ENCODE measurements at regions not wholly inside any gene's neighbourhood (a gene's known extent, or its start where the extent isn't known, plus 50 kb on each side); places are given as distances from the start of the nearest gene placed in this dataset.

DNA sequence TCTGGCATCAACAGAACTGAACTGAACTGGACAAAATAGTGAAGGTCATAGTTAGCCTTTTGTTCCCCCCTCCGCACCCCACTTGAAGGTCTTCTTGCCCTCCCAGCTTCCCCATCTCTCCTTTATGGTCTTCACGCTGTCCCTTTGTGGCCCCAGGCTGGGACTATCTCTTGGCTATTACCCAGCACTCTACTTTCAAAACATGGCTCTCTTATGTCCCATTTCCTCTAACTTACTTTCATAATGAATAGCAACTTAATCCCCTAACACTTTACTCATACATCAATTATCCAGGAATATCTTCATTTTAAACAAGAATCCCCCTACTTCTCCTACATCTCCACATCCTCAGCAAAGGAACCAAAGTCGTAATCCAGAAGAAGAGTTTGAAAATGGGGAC, 135.3 kb upstream of the ITGB1 start:
- no peak overlapping the region for H3K4me3 ChIP-seq (ENCODE audit: low read depth, low read length)
- DNase-seq (ENCODE audit: low read depth) (no peak), FAIRE-seq (no peak)
- H3K36me3 ChIP-seq (ENCODE audit: control insufficient read depth, insufficient read depth, low read length), result no peaks in the 10 kb centered on the region
- no peaks in the 10 kb centered on the region for H3K27me3 ChIP-seq (ENCODE audit: control insufficient read depth, insufficient read depth, low read length)
- TF ChIP-seq, protein P1, sequence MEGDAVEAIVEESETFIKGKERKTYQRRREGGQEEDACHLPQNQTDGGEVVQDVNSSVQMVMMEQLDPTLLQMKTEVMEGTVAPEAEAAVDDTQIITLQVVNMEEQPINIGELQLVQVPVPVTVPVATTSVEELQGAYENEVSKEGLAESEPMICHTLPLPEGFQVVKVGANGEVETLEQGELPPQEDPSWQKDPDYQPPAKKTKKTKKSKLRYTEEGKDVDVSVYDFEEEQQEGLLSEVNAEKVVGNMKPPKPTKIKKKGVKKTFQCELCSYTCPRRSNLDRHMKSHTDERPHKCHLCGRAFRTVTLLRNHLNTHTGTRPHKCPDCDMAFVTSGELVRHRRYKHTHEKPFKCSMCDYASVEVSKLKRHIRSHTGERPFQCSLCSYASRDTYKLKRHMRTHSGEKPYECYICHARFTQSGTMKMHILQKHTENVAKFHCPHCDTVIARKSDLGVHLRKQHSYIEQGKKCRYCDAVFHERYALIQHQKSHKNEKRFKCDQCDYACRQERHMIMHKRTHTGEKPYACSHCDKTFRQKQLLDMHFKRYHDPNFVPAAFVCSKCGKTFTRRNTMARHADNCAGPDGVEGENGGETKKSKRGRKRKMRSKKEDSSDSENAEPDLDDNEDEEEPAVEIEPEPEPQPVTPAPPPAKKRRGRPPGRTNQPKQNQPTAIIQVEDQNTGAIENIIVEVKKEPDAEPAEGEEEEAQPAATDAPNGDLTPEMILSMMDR (IDR thresholded peaks at IDR 0.05; ENCODE audit: insufficient read depth, low read length, severe bottlenecking), result no peak

DNA sequence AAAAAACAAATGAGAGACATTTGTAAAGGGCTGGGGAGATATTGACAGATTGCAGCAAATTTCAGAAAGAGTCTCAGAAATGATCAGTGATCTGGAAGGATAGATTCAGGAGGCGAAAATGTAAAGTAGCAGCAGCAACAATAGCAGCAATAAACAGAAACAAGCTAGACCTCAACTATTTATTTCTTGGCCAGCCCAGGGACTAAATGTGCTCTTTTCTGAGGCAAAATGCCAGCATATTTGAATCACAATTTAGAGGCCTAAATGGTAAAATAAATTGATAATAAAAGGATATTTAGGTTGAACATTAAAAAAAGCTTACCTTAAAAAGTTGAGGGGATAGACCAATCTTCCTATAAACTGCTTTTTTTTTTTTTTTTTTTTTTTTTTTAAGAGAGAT, 134.6 kb upstream of the ITGB1 start:
- Histone ChIP-seq H3K36me3 (ENCODE audit: control insufficient read depth, insufficient read depth, low read length) (no peaks in the 10 kb centered on the region), H3K27me3 (ENCODE audit: control insufficient read depth, insufficient read depth, low read length) (no peaks in the 10 kb centered on the region), H3K4me3 (ENCODE audit: low read depth, low read length) (no peak overlapping the region)
- TF ChIP-seq, protein P1 (IDR thresholded peaks at IDR 0.05; ENCODE audit: insufficient read depth, low read length, severe bottlenecking), result no peak
- DNase-seq (ENCODE audit: low read depth) (no peak), FAIRE-seq (no peak)

DNA sequence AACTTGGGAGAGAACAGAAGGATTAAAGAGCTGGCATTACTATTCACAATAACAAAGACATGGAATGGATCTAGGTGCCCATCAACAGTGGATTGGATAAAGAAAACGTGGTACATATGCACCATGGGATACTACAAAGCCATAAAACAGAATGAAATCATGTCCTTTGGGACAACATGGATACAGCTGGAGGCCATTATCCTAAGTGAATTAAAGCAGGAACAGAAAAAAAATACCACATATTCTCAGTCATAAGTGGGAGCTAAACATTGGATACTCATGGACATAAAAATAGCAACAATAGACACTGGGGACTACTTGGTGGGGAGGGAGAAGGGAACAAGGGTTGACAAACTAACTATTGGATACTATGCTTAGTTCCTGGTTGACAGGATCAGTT, 133.2 kb upstream of the ITGB1 start:
- no peak for FAIRE-seq
- no peaks in the 10 kb centered on the region for H3K36me3 ChIP-seq (ENCODE audit: control insufficient read depth, insufficient read depth, low read length)
- no peak overlapping the region for H3K4me3 ChIP-seq (ENCODE audit: low read depth, low read length)
- DNase-seq (ENCODE audit: low read depth), result no peak
- H3K27me3 ChIP-seq (ENCODE audit: control insufficient read depth, insufficient read depth, low read length), result no peaks in the 10 kb centered on the region
- TF ChIP-seq, protein P1 (IDR thresholded peaks at IDR 0.05; ENCODE audit: insufficient read depth, low read length, severe bottlenecking), result no peak

DNA sequence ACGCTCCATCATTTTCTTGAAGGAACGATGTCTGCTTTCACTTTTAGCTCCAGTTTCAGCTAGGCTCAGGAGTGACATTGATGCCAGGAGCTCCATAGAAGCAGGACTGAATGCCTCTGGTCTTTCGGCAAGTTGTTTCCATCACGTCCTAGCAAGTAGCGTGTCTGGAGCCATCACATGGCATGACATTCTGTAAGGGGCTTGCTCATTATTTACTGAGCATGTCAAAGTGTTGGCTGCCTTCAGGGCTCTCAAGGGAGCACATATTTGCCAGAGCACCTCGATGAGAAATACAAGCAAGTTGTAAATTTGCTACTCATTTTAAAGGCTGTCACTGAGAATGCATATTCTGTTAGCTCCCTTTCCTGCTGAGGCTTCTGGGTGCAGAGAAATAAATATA, 131.0 kb upstream of the ITGB1 start:
- Histone ChIP-seq H3K36me3 (ENCODE audit: control insufficient read depth, insufficient read depth, low read length) (no peaks in the 10 kb centered on the region), H3K27me3 (ENCODE audit: control insufficient read depth, insufficient read depth, low read length) (no peaks in the 10 kb centered on the region), H3K4me3 (ENCODE audit: low read depth, low read length) (no peak overlapping the region)
- TF ChIP-seq, protein P1 (IDR thresholded peaks at IDR 0.05; ENCODE audit: insufficient read depth, low read length, severe bottlenecking), result no peak
- FAIRE-seq (no peak), DNase-seq (ENCODE audit: low read depth) (no peak)

DNA sequence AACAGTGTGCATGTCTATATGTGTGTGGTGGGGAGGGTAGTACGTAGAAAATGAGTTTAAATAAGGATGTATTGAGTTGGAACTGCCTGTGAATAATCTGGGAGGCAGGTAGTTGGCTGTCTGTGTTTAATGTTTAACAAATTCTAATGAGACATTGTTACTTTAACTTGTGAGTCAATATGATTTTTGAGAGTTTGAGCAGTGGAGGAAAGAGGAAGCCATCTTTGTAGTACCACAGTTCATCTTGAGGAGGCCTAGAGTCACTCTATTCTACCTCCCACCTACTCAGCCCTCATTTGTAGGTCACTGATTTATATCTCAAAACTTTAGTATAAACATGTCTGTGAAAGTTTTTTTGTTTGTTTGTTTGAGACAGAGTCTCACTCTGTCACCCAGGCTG, 129.9 kb upstream of the ITGB1 start:
- TF ChIP-seq, protein P1 (IDR thresholded peaks at IDR 0.05; ENCODE audit: insufficient read depth, low read length, severe bottlenecking), result no peak
- H3K27me3 ChIP-seq (ENCODE audit: control insufficient read depth, insufficient read depth, low read length), result no peaks in the 10 kb centered on the region
- H3K36me3 ChIP-seq (ENCODE audit: control insufficient read depth, insufficient read depth, low read length), result no peaks in the 10 kb centered on the region
- H3K4me3 ChIP-seq (ENCODE audit: low read depth, low read length), result no peak overlapping the region
- DNase-seq (ENCODE audit: low read depth) (no peak), FAIRE-seq (no peak)

DNA sequence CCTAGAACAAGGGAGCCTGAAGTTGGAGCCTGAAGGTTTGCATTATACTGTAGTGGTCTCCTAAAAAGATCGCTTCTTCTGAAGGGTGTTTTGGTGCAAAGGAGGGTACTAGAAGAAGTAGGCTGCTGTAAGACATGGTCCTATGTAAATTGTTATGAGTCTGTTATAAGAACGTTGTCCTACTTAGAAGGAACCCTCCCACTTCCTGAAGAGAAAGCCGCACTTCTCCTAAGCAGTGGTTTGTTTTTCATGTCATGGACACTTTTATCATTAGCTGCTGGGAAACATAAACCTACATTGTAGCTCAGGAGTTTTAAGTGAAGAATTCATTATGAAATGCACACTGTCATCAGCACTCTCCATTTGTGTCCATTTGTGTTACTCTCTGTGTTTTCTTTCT, 129.1 kb upstream of the ITGB1 start:
- H3K36me3 ChIP-seq (ENCODE audit: control insufficient read depth, insufficient read depth, low read length), result no peaks in the 10 kb centered on the region
- FAIRE-seq (no peak), DNase-seq (ENCODE audit: low read depth) (no peak)
- no peaks in the 10 kb centered on the region for H3K27me3 ChIP-seq (ENCODE audit: control insufficient read depth, insufficient read depth, low read length)
- H3K4me3 ChIP-seq (ENCODE audit: low read depth, low read length), result no peak overlapping the region
- TF ChIP-seq, protein P1 (IDR thresholded peaks at IDR 0.05; ENCODE audit: insufficient read depth, low read length, severe bottlenecking), result no peak
